GM06990 (cell line): ENCODE measurements at regions not wholly inside any gene's neighbourhood (a gene's known extent, or its start where the extent isn't known, plus 50 kb on each side); places are given as distances from the start of the nearest gene placed in this dataset.
"Not testable (repeated sequence)": the region's sequence is repeated elsewhere in the genome, so short reads cannot be mapped to it uniquely, and the experiment has no call there.

Source experiments
- DNase-seq: peaks from one replicate; pipeline ENCODE4 v3.0.0-alpha.2; 2011; ENCODE audit not compliant: insufficient read length; ENCODE audit errors: extremely low read depth
- H3K27me3 ChIP-seq: replicated peaks from 2 replicates; pipeline ENCODE4 v1.6.0; 2011; ENCODE audit warnings: low read length; ENCODE audit not compliant: control insufficient read depth, insufficient read depth
- H3K36me3 ChIP-seq: 2 replicates; pipeline ENCODE4 v1.5.1; 2011; ENCODE audit warnings: low read length; ENCODE audit not compliant: control insufficient read depth, insufficient read depth
- H3K4me3 ChIP-seq: replicated peaks from 2 replicates; pipeline ENCODE4 v1.5.1; 2011; ENCODE audit warnings: low read depth, mild to moderate bottlenecking, control low read depth, low read length
- TF ChIP-seq, protein P1 (sequence below): IDR thresholded peaks from 2 replicates; pipeline ENCODE4 v1.5.1; 2011; ENCODE audit warnings: low read length, control low read depth, mild to moderate bottlenecking, inconsistent platforms; ENCODE audit not compliant: insufficient read depth, poor library complexity, severe bottlenecking

GRCh38 chr7:51827631-51828030 lies 511.0 kb upstream of the COBL start:
- no peaks in the 10 kb centered on the region for H3K36me3 ChIP-seq
- H3K4me3 ChIP-seq = no peak overlapping the region
- H3K27me3 ChIP-seq = no peaks in the 10 kb centered on the region
- TF ChIP-seq, protein P1, sequence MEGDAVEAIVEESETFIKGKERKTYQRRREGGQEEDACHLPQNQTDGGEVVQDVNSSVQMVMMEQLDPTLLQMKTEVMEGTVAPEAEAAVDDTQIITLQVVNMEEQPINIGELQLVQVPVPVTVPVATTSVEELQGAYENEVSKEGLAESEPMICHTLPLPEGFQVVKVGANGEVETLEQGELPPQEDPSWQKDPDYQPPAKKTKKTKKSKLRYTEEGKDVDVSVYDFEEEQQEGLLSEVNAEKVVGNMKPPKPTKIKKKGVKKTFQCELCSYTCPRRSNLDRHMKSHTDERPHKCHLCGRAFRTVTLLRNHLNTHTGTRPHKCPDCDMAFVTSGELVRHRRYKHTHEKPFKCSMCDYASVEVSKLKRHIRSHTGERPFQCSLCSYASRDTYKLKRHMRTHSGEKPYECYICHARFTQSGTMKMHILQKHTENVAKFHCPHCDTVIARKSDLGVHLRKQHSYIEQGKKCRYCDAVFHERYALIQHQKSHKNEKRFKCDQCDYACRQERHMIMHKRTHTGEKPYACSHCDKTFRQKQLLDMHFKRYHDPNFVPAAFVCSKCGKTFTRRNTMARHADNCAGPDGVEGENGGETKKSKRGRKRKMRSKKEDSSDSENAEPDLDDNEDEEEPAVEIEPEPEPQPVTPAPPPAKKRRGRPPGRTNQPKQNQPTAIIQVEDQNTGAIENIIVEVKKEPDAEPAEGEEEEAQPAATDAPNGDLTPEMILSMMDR = no peak
- no peak for DNase-seq

DNA sequence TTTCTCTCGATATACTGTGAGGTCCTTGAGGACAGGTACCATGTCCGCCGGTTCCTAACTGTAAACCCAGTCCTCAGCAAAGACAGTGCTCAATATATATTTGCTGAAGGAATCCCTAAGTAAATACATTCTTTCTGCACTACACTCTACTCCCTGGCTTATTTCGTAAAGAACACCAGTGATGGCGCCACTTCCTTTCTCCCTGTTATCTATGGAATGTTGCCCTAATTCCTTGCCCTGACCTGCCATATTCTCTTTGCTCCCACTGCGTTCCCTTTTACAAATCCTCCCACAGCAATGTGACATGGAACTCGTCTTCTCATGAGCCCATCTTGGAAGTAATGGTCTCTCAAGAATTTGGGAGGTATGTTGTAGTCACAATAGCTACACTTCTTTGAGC lies 507.4 kb upstream of the COBL start:
- Histone ChIP-seq H3K36me3 (no peaks in the 10 kb centered on the region), H3K4me3 (no peak overlapping the region), H3K27me3 (no peaks in the 10 kb centered on the region)
- DNase-seq = no peak
- TF ChIP-seq, protein P1 = no peak

DNA sequence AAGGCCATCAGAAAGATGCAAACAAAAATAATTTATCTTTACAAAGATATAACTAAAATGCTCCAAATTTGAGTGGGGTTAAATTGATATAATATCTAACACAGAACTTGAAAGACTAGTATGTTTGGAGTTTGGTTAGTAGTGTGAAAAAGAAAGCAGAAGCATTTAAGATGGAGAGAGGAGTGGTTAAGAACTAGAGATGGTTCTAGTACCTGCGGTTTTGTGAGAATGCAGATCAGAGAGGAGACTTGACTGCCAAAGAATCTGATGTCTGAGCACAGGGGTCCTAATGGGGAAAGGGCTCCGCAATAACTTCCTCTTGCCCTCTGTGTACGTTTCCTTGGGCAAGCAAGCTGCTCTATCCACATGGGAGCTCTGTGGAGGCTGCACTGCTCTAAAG lies 506.8 kb upstream of the COBL start:
- TF ChIP-seq, protein P1 = no peak
- Histone ChIP-seq H3K4me3 (no peak overlapping the region), H3K36me3 (no peaks in the 10 kb centered on the region), H3K27me3 (no peaks in the 10 kb centered on the region)
- DNase-seq = no peak

DNA sequence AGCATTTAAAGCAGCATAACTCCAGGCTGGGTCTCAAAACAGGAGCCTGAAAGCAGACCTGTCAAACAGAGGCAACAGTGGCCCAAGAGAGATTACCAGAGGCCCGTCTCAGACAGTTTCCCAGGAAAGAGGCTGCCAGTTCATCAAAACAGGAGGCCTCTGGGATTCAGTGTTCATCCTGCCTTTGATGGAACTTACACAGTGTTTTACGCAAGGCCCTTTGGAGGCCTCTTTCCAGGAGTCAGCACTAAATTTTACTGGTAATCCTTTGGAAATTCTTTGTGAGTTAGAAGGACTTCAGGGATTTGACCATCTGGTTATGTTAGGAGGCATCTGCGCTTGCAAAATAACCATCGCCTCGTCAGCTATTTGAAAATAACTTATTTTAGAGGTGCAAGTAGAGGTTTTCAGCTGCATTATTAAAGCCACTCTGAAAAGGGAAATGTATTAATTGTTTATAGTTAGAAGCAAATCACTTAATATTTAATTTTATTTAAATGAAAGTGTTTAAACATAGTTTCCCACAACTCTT lies 501.2 kb upstream of the COBL start:
- Histone ChIP-seq H3K36me3 (no peaks in the 10 kb centered on the region), H3K4me3 (no peak overlapping the region), H3K27me3 (no peaks in the 10 kb centered on the region)
- TF ChIP-seq, protein P1 = no peak
- no peak for DNase-seq

- DNase-seq, H3K36me3 ChIP-seq, H3K4me3 ChIP-seq, H3K27me3 ChIP-seq: not testable (repeated sequence)
Measured at GRCh38 chr7:51805783-51806431, 489.3 kb upstream of the COBL start.

DNA sequence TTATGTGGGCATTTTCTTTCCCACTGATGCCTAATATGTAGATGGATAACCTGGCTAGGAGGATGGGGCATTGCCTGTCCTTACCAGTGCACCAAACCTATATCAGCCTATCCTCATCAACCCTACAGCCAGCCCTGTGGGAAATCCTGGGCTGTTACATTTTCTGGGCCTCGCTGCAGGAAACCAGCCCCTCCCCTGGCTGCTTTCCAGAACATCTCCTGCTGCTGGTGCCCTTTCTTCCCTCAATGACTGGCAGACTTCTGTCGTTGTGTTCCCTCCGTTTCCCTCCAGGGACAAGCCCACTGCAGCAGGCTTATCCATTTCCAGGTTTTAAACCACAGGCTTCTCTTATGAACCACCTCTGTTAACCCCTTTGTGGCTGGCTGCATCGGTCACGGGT lies 486.1 kb upstream of the COBL start:
- H3K4me3 ChIP-seq = no peak overlapping the region
- no peak for DNase-seq
- H3K27me3 ChIP-seq = no peaks in the 10 kb centered on the region
- TF ChIP-seq, protein P1 = no peak
- no peaks in the 10 kb centered on the region for H3K36me3 ChIP-seq
